DMS53 (cell line): ENCODE measurements at regions not wholly inside any gene's neighbourhood (a gene's known extent, or its start where the extent isn't known, plus 50 kb on each side); places are given as distances from the start of the nearest gene placed in this dataset.
"Not testable (repeated sequence)": the region's sequence is repeated elsewhere in the genome, so short reads cannot be mapped to it uniquely, and the experiment has no call there.

Experiments
- DNase-seq: peaks from one replicate; lab custom pipeline; 2025; lab: John Stamatoyannopoulos, UW

GRCh38 chr2:89874810-89875595 lies 1183.5 kb downstream of the RPIA start:
- not testable (repeated sequence) for DNase-seq

DNA sequence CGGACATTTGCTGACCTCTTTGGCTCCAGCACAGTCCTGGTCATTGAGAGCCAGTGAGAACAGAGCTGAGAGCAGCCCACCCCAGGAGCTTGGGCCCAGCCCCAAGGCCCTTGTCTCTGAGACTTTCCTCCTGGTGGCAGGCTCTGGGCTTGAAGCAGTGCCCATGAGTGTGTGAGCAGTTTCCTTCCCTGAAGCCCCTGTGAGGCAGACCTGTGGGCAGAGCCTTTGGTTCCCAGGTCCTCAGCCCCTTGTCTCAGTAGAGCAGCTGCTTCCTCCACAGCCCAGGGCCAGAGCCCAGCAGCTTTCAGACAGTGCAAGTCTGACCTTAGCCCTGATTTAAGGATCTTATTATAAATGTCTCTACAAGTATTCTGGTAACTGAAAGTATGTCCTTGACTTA lies 1185.0 kb downstream of the RPIA start:
- DNase-seq, result not testable (repeated sequence)

- DNase-seq, result not testable (repeated sequence)
These were observed 1185.4 kb downstream of the RPIA start for GRCh38 chr2:89876878-89877277.

DNA sequence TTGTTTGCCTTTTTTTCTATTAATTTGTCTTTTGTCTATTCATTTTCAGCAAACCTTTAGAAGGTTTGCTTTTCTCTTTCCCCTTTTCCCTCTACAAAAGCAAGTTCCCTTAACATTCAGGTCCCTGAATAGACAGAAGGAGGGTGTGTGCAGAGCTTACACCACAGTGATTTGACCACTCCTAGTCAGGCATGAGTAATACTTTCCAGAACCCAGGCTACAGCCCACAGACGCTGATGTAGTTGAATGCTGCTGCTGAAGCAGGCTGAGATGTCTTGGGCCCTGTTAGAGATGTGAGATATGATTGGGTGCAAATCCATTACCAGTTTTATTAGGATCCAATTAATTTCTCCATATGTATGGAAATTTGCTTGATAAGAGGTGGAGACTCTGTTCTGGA lies 1191.4 kb downstream of the RPIA start:
- DNase-seq, result not testable (repeated sequence)

GRCh38 chr2:89883624-89884023 lies 1192.2 kb downstream of the RPIA start:
- DNase-seq, result not testable (repeated sequence)

- DNase-seq, result not testable (repeated sequence)
These were observed 1193.6 kb downstream of the RPIA start for GRCh38 chr2:89885071-89885470.

GRCh38 chr2:89888693-89889092 lies 1197.2 kb downstream of the RPIA start:
- DNase-seq, result not testable (repeated sequence)

GRCh38 chr2:89890185-89890773 lies 1198.8 kb downstream of the RPIA start:
- DNase-seq, result not testable (repeated sequence)

- not testable (repeated sequence) for DNase-seq
These were observed 1203.5 kb downstream of the RPIA start for GRCh38 chr2:89894988-89895387.

DNA sequence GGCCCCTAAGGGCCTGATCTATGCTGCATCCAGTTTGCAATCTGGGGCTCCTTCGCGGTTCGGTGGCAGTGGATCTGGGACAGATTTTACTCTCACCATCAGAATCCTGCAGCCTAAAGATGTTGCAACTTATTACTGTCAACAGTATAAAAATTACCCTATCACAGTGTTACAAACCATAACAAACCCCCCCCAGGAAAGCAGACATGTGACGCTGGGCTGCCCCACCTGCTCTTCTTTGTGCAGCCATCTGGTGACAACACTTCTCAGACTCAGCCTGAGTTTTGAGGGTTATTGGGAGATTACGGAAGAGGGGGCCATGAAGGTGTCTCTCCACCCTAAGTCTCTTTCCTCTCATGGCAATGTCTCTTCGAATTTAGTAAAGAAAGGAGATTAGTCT lies 1204.2 kb downstream of the RPIA start:
- not testable (repeated sequence) for DNase-seq

- not testable (repeated sequence) for DNase-seq
These were observed 1235.5 kb downstream of the RPIA start for GRCh38 chr2:89927018-89927417.

DNA sequence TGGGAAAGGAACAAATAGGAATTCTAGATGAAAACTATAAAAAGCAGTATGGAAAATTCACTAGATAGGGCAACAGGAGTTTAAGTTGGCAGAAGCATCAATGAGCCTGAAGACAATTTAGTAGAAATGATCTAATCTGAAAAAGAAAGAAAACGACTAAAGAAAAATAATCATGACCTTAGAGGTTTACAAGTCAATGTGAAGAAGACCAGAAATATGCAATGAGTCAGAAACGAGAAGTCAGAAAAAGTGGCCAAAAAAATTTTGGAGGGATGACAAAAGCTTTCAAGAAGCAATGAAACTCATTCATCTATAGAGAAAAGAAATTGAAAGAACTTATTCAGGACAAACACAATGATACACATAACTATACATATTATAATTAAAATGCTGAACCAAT lies 1244.0 kb downstream of the RPIA start:
- DNase-seq, result not testable (repeated sequence)

DNA sequence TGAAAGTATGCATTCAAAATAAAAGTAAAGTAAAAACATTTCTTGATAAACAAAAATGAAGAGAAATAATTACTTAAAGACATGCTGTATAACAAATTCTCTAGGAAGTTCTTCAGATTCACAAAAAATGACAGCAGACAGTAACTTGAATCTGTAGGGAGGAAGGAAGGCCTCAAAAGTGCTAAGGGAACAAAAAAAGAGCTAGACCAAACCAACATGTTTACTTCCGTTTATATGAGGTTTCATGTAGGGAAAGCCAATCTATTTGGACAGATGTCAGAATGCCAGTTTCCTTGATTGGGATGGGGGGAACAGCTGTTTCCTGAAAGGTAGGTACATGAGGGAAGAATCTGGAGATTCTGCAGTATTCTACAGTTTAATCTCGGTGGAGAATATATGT lies 1244.5 kb downstream of the RPIA start:
- DNase-seq, result not testable (repeated sequence)

DNA sequence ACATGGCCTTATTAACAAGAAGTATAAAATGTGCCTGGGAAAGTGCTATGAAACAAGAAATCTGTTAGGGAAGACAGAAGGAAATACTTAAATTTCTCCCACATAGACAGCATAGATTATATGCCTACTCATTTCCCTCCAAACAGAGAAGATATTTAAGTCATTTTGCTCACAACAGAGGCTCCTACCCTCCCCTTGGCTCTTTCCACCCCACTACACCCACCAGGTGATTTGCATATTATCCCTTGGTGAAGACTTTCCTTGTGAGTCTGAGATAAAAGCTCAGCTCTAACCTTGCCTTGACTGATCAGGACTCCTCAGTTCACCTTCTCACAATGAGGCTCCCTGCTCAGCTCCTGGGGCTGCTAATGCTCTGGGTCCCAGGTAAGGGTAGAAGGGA lies 1245.1 kb downstream of the RPIA start:
- DNase-seq, result not testable (repeated sequence)

- not testable (repeated sequence) for DNase-seq
These were observed 1247.3 kb downstream of the RPIA start for GRCh38 chr2:89938756-89939155.

GRCh38 chr2:89944267-89944666 lies 1252.8 kb downstream of the RPIA start:
- DNase-seq, result not testable (repeated sequence)

DNA sequence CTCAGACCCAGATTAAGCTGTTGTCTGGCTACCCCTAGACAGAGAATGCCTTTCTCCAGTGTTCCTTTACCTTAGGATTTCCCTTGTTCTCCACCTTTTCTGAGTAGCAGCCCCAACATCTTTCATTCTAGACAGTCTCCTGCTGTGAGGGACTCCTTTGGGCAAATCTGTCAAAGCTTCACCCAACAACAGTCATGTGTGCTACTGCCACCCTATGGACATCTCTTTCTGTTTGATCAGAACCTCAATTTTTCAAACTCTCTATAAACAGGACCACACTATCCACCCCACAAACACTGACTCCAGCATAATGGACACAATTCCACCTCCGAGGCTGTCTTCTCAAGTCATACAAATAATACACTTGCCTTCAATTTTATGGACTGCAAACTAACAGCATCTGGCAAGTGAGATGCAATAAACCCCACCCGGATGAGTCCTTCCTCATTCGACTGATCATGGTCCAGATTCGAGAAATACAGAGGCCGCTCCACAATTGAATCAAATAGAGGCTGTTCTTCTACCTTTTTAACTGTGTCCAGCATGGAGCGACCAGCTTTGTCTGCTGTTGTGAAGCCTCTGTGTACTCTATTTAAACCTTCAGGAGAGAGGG lies 1253.6 kb downstream of the RPIA start:
- DNase-seq, result not testable (repeated sequence)

DNA sequence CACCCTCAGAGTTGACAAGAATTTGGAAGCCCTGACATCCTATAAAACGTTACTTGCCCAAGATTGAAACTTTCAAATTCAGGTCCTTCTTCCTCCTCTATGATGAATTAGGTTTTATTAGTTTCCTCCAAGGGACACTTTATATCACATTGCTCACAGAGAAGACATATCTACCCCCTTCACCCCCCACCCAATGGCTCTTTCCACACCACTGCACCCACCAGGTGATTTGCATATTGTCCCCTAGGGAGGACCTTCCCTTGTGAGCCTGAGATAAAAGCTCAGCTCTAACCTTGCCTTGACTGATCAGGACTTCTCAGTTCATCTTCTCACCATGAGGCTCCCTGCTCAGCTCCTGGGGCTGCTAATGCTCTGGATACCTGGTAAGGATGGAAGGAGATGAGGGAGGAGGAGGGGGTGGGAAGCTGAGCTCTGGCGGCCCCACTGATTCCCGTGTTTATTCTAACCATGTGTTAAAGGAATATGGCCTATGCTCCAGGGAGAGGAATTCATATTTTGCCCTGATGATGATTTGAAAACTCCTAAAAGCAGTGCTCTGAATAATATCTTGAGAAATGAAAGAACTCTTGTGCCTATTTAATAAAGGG lies 1255.8 kb downstream of the RPIA start:
- DNase-seq, result not testable (repeated sequence)

- not testable (repeated sequence) for DNase-seq
These were observed 1256.6 kb downstream of the RPIA start for GRCh38 chr2:89948102-89948501.

- DNase-seq, result not testable (repeated sequence)
These were observed 1259.3 kb downstream of the RPIA start for GRCh38 chr2:89950807-89951206.

DNA sequence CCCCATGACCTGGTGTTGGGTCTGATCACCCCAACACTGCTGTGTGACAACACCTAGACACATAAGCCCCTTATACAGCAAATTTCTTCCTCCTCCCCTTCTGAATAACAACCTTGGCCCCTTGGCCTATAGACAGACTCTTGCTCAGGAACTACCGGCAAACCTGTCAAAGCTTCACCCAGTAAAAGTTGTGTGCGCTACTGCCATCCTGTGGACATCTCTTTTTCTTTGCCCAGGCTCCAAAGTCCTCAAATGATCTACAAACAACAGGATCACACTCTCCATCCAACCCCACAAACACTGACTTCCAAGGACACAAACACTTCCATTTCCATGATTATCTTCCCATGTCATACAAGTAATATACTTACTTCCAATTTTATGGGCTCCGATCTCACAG lies 1265.8 kb downstream of the RPIA start:
- peak; percentile 12 for DNase-seq

GRCh38 chr2:89959729-89960378 lies 1268.4 kb downstream of the RPIA start:
- not testable (repeated sequence) for DNase-seq
